A673 (cell line): ENCODE measurements at regions not wholly inside any gene's neighbourhood (a gene's known extent, or its start where the extent isn't known, plus 50 kb on each side); places are given as distances from the start of the nearest gene placed in this dataset.

Source experiments
- BruUV-seq: library from RNA; stranded (reverse); fragments of 400-500 nt; replicated peaks from 2 replicates; lab custom pipeline; 2021; lab: Mats Ljungman, UMichigan
- CTCF ChIA-PET: fragments of 300-600 bp; sonication (Branson Sonifier 250); formaldehyde crosslinking; loops from one replicate; lab custom pipeline; 2022; ENCODE audit warnings: antibody characterized with exemption; lab: Charles Lee
- POLR2A ChIA-PET: fragments of 300-600 bp; sonication (Branson Sonifier 250); formaldehyde crosslinking; loops from one replicate; lab custom pipeline; 2022; ENCODE audit warnings: antibody characterized with exemption; ENCODE audit not compliant: low non-redundant PET; lab: Charles Lee
- DNase-seq: peaks from one replicate; pipeline ENCODE4 v3.0.0-alpha.2; 2015; ENCODE audit warnings: low spot score
- H3K27ac ChIP-seq: fragments of 200-600 bp; sonication (generic); 2 replicates; pipeline ENCODE4 v1.5.1; 2016; ENCODE audit warnings: mixed run types, low read depth, mild to moderate bottlenecking, mixed read lengths, antibody characterized with exemption, low read length; ENCODE audit not compliant: poor library complexity, severe bottlenecking
- H3K27me3 ChIP-seq: fragments of 200-600 bp; sonication (generic); replicated peaks from 2 replicates; pipeline ENCODE4 v1.6.1; 2017; ENCODE audit warnings: mixed run types, low read depth, mild to moderate bottlenecking, mixed read lengths, antibody characterized with exemption, low read length; ENCODE audit not compliant: insufficient read depth, poor library complexity
- H3K36me3 ChIP-seq: fragments of 200-600 bp; sonication (generic); 2 replicates; pipeline ENCODE4 v1.6.1; 2016; ENCODE audit warnings: mixed run types, mild to moderate bottlenecking, mixed read lengths, antibody characterized with exemption, low read length; ENCODE audit not compliant: insufficient read depth, poor library complexity, severe bottlenecking
- H3K4me1 ChIP-seq: fragments of 200-600 bp; sonication (generic); 2 replicates; pipeline ENCODE4 v1.6.1; 2017; ENCODE audit warnings: mixed run types, mild to moderate bottlenecking, mixed read lengths, antibody characterized with exemption, low read length; ENCODE audit not compliant: insufficient read depth, poor library complexity, severe bottlenecking
- H3K4me3 ChIP-seq: fragments of 200-600 bp; sonication (generic); 2 replicates; pipeline ENCODE4 v1.5.1; 2016; ENCODE audit warnings: low read depth, mixed run types, mild to moderate bottlenecking, mixed read lengths, low read length; ENCODE audit not compliant: poor library complexity, severe bottlenecking
- H3K9me3 ChIP-seq: fragments of 200-600 bp; sonication (generic); 2 replicates; pipeline ENCODE4 v1.6.1; 2016; ENCODE audit warnings: mixed run types, low read depth, mild to moderate bottlenecking, mixed read lengths, antibody characterized with exemption, low read length; ENCODE audit not compliant: poor library complexity, severe bottlenecking
- CTCF ChIP-seq: fragments of 300-800, 200-600 bp; sonication (generic); conservative IDR thresholded peaks from 2 replicates; pipeline ENCODE4 v1.5.1; 2017; ENCODE audit warnings: low read depth, mild to moderate bottlenecking, antibody characterized with exemption, low read length, moderate library complexity, mixed read lengths
- EZH2 ChIP-seq: fragments of 200-600 bp; sonication (generic); IDR thresholded peaks from 2 replicates; pipeline ENCODE4 v1.6.1; 2017; ENCODE audit warnings: borderline replicate concordance, low read depth, mild to moderate bottlenecking, mixed read lengths, antibody characterized with exemption, low read length; ENCODE audit not compliant: poor library complexity, severe bottlenecking
- intact Hi-C: fragments of 100-400 bp; cut with micrococcal nuclease; formaldehyde crosslinking; loops from one replicate; pipeline ENCODE4 v1.10.0; 2022; ENCODE audit not compliant: unreplicated experiment

GRCh38 chr2:223166983-223167650, 115.1 kb downstream of the KCNE4 start:
- H3K27me3 ChIP-seq, result no peaks in the 10 kb centered on the region
- intact Hi-C loops, result no loop called here
- no TSS peak for BruUV-seq
- no peak overlapping the region for H3K27ac ChIP-seq
- no peaks in the 10 kb centered on the region for H3K36me3 ChIP-seq
- no peak overlapping the region for H3K4me3 ChIP-seq
- peaks cover 6% of the 10 kb centered on the region for H3K4me1 ChIP-seq
- CTCF ChIA-PET, result no interaction called here
- POLR2A ChIA-PET, result no interaction called here
- no peak for TF ChIP-seq CTCF
- no peak for TF ChIP-seq EZH2
- H3K9me3 ChIP-seq, result no peaks in the 10 kb centered on the region
- DNase-seq, result no peak

- intact Hi-C loops, result no loop called here
- Histone ChIP-seq H3K27me3 (no peaks in the 10 kb centered on the region), H3K4me1 (peaks cover 13% of the 10 kb centered on the region), H3K9me3 (no peaks in the 10 kb centered on the region), H3K36me3 (no peaks in the 10 kb centered on the region), H3K27ac (no peak overlapping the region), H3K4me3 (no peak overlapping the region)
- DNase-seq, result peak; percentile 25
- BruUV-seq, result no TSS peak
- TF ChIP-seq EZH2, result no peak
- no peak for TF ChIP-seq CTCF
- ChIA-PET POLR2A (interaction anchor here (0.8 kb wide), 1 partner anchor 53 kb away, joined by 22 read pairs; no protein-coding TSS in a partner anchor), CTCF (no interaction called here)
Measured at GRCh38 chr2:223169830-223170605, 118.0 kb downstream of the KCNE4 start.

GRCh38 chr2:223176970-223177369, 125.0 kb downstream of the KCNE4 start:
- BruUV-seq, result no TSS peak
- no peaks in the 10 kb centered on the region for H3K27me3 ChIP-seq
- no peaks in the 10 kb centered on the region for H3K36me3 ChIP-seq
- DNase-seq, result no peak
- intact Hi-C loops, result no loop called here
- ChIA-PET POLR2A (no interaction called here), CTCF (no interaction called here)
- no peak overlapping the region for H3K27ac ChIP-seq
- H3K9me3 ChIP-seq, result peaks cover 6% of the 10 kb centered on the region
- TF ChIP-seq EZH2 (no peak), CTCF (no peak)
- peaks cover 24% of the 10 kb centered on the region for H3K4me1 ChIP-seq
- no peak overlapping the region for H3K4me3 ChIP-seq
